HUES64 (cell line): ENCODE measurements at regions not wholly inside any gene's neighbourhood (a gene's known extent, or its start where the extent isn't known, plus 50 kb on each side); places are given as distances from the start of the nearest gene placed in this dataset.
"Not testable (repeated sequence)": the region's sequence is repeated elsewhere in the genome, so short reads cannot be mapped to it uniquely, and the experiment has no call there.

Experiments
- H3K27ac ChIP-seq: 2 replicates; pipeline ENCODE4 v1.7.0; 2013; ENCODE audit warnings: low read depth, low read length, inconsistent platforms
- H3K27me3 ChIP-seq: 2 replicates; pipeline ENCODE4 v1.6.1; 2013; ENCODE audit warnings: mild to moderate bottlenecking, low read length; ENCODE audit not compliant: insufficient read depth
- H3K36me3 ChIP-seq: 2 replicates; pipeline ENCODE4 v1.6.1; 2013; ENCODE audit warnings: mild to moderate bottlenecking, low read length; ENCODE audit not compliant: insufficient read depth
- H3K4me1 ChIP-seq: 2 replicates; pipeline ENCODE4 v1.6.1; 2013; ENCODE audit warnings: mild to moderate bottlenecking, low read length, moderate library complexity; ENCODE audit not compliant: insufficient read depth
- H3K4me3 ChIP-seq: 2 replicates; pipeline ENCODE4 v1.5.1; 2013; ENCODE audit warnings: mild to moderate bottlenecking, low read length, moderate library complexity
- H3K9ac ChIP-seq: 2 replicates; pipeline ENCODE4 v1.6.1; 2013; ENCODE audit warnings: mild to moderate bottlenecking, low read depth, low read length
- H3K9me3 ChIP-seq: 2 replicates; pipeline ENCODE4 v1.6.1; 2013; ENCODE audit warnings: low read depth, low read length; ENCODE audit not compliant: insufficient read depth
- WGBS: fragments of 150-250, 120-280 bp; methylation state at CpG from one replicate; pipeline ENCODE4 v1.1.7; 2013; ENCODE audit warnings: missing lambda C conversion rate; 5-methylcytosine and 5-hydroxymethylcytosine counted together

GRCh38 chr20:53658322-53658721, 64.7 kb upstream of the ZNF217 start:
- no peak overlapping the region for H3K27ac ChIP-seq

DNA sequence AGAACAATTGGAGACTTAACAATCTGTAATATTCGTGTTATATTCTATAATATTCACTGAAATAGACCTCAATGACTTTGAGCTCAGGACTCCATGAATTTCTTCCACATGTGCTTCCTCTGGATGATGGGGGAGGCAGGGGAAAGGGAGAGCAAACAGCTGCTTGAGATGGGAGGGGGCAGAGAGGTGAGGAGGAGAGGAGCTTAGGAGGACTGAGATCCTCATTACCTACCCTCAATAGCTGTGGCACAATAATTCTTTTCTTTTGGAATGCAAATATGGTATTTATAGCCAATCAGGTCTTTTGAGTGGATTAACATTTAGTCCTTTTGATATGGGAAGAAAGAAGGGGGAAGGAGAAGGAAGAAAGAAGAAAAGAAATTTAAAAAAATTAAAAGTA, 64.1 kb upstream of the ZNF217 start:
- no peak overlapping the region for H3K4me3 ChIP-seq
- H3K27me3 ChIP-seq = no peaks in the 10 kb centered on the region
- H3K9ac ChIP-seq = 0 out of 2 replicates have a peak overlapping the region, but pooled peaks have one; percentile 27
- no peaks in the 10 kb centered on the region for H3K9me3 ChIP-seq
- H3K4me1 ChIP-seq = peaks cover 36% of the 10 kb centered on the region
- no peak overlapping the region for H3K27ac ChIP-seq
- no CpG with 5 or more reads among the region's 1 CpG for WGBS
- H3K36me3 ChIP-seq = no peaks in the 10 kb centered on the region

More at GRCh38 chr20:53658322-53658721, 64.7 kb upstream of the ZNF217 start:
- Histone ChIP-seq H3K36me3 (no peaks in the 10 kb centered on the region), H3K4me1 (peaks cover 31% of the 10 kb centered on the region), H3K9me3 (no peaks in the 10 kb centered on the region), H3K27me3 (no peaks in the 10 kb centered on the region), H3K9ac (no peak overlapping the region), H3K4me3 (no peak overlapping the region)
- WGBS = 93% methylated on average over 5 of the region's 5 CpGs

DNA sequence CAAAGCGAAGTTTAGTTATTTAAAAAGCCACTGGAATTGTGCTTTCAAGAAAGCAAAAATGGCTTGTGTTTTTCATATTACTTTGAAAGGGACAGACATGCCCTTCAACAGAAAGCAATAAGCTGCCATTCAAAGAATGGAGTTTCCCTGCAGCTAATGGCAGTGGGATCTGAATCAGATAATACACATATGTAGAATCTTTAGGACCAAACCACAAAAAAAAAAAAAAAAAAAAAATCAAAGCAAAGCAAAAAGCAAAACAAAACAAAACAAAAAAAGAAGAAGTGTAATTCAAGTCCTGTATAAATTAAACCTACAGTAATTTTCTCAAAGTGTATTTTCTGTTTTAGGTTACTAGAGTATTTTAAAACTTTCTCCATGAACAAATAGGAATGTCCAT, 63.6 kb upstream of the ZNF217 start:
- H3K4me3 ChIP-seq = no peak overlapping the region
- no peaks in the 10 kb centered on the region for H3K36me3 ChIP-seq
- 79% methylated on average over 1 of the region's 1 CpG for WGBS
- peaks cover 37% of the 10 kb centered on the region for H3K4me1 ChIP-seq
- H3K27me3 ChIP-seq = no peaks in the 10 kb centered on the region
- no peak overlapping the region for H3K27ac ChIP-seq
- H3K9me3 ChIP-seq = no peaks in the 10 kb centered on the region
- 0 out of 2 replicates have a peak overlapping the region, but pooled peaks have one; percentile 27 for H3K9ac ChIP-seq

DNA sequence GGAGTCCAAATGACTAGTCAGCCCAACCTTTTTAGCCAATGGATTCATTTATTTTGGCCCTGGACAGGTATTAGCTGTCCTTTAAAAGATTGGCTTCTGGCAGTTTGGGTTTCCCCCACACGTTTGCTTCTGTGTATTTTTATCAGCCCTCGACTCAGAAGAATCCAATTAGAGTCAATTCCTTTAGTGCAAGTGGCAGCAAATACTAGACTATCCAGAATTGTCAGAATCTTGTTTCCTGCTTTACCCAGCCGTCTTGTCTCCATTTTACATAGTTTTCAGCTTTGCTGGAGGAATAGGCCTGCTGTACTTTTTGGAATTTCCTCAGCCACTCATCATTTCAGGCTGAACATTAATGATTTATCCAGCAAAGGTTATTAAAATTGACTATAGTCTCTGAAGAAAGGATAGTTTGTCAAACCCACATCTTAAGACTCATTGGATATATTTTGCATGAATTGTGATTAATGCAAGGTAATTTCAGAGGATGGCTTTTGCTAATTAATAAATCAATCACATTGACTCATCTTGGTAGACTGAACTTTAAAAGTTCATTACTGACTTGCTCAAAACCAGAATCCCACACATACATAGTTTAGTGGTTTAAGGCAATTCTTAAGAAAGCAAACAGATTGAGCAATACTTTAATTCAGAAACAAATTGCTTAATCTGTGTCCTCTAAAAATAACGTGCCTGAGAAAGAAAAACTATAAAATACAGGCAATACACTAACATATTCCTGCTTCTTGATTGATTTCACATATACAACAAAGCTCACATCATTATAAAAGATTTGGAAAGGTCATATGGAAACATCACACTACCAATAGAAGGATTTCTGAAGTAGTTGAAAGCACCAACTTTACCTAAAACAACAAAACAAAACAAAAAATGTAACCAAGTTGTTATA, 62.9 kb upstream of the ZNF217 start:
- no peak overlapping the region for H3K4me3 ChIP-seq
- H3K36me3 ChIP-seq = no peaks in the 10 kb centered on the region
- H3K9me3 ChIP-seq = no peaks in the 10 kb centered on the region
- H3K4me1 ChIP-seq = peaks cover 37% of the 10 kb centered on the region
- H3K27ac ChIP-seq = no peak overlapping the region
- H3K9ac ChIP-seq = no peak overlapping the region
- no peaks in the 10 kb centered on the region for H3K27me3 ChIP-seq
- 82% methylated on average over 4 of the region's 4 CpGs for WGBS

DNA sequence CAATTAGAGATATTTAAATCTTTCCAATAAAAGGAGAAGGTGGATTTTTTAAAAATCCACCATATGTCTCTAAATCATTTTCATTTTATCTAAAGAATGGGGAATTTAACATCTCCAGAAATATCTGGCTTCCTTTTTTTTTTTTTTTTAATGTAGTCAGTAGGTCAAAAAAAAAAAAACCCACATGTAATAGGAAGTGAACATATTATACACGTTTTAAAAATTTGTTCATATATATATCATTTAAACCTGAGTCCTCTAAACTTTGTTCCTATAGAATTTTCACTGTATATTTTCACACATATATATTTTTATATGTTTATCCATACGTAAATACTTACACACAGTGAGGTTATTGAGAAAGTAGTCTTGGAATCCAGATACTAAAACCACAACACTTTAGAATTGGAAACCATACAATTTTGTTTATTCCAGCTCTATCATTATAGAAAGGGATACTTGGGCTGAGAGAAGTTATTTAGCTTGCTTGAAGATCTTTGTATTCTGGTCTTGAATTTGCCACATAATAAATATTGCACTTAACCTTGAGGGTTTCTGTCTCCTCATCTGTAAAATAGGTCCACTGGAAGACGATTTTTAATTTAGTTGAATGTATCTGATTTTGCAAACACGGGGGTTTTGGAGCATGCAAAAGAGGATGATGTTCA, 62.1 kb upstream of the ZNF217 start:
- H3K9ac ChIP-seq = no peak overlapping the region
- H3K9me3 ChIP-seq = no peaks in the 10 kb centered on the region
- no peak overlapping the region for H3K27ac ChIP-seq
- no peaks in the 10 kb centered on the region for H3K36me3 ChIP-seq
- no peaks in the 10 kb centered on the region for H3K27me3 ChIP-seq
- WGBS = 88% methylated on average over 2 of the region's 4 CpGs
- H3K4me1 ChIP-seq = peaks cover 31% of the 10 kb centered on the region
- H3K4me3 ChIP-seq = no peak overlapping the region

- Histone ChIP-seq H3K4me1 (peaks cover 25% of the 10 kb centered on the region), H3K36me3 (no peaks in the 10 kb centered on the region), H3K9me3 (no peaks in the 10 kb centered on the region), H3K27ac (no peak overlapping the region), H3K27me3 (no peaks in the 10 kb centered on the region), H3K4me3 (no peak overlapping the region), H3K9ac (no peak overlapping the region)
- WGBS = 93% methylated on average over 9 of the region's 13 CpGs
Observed at GRCh38 chr20:53654932-53655624, 61.4 kb upstream of the ZNF217 start.

GRCh38 chr20:53654521-53654920, 60.9 kb upstream of the ZNF217 start:
- H3K36me3 ChIP-seq, H3K27ac ChIP-seq, H3K9me3 ChIP-seq, H3K4me3 ChIP-seq, H3K27me3 ChIP-seq, H3K9ac ChIP-seq: not testable (repeated sequence)
- 93% methylated on average over 8 of the region's 8 CpGs for WGBS
- H3K4me1 ChIP-seq = peaks cover 25% of the 10 kb centered on the region

DNA sequence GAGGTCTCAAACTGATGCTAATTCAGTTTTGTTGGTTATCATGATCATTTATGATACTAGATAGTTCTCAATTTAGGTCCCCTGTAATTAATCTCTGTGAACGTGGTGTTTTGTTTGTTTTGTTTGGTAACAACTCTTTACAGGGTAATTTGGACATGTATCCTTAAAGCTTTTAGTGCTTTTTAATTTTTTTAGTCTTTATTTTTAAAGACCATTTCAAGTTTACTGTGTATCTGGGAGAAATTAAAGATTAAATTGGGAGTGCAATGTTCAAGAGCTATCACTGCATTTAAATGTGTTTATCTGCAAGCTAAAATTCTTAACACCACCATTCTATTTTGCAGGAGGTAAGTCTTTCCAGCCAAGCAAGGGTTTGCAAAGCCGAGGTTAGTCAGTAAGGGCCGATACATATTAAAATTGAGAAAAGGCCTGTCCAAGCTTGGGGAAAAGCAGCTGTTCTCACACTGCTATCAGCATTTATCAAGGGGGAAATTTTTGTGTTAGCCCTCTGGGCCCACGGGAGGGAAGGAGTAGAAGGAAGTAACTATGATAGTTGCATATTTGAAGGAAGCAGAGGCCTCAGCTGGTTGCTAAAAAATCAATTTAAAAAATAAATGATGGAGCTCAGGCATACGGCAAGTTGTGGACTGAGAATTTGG, 59.3 kb upstream of the ZNF217 start:
- no peak overlapping the region for H3K4me3 ChIP-seq
- no peaks in the 10 kb centered on the region for H3K9me3 ChIP-seq
- WGBS = 71% methylated on average over 5 of the region's 5 CpGs
- no peaks in the 10 kb centered on the region for H3K36me3 ChIP-seq
- H3K27me3 ChIP-seq = no peaks in the 10 kb centered on the region
- peaks cover 17% of the 10 kb centered on the region for H3K4me1 ChIP-seq
- H3K27ac ChIP-seq = no peak overlapping the region
- no peak overlapping the region for H3K9ac ChIP-seq

- H3K27ac ChIP-seq = no peak overlapping the region
- H3K4me1 ChIP-seq = peaks cover 10% of the 10 kb centered on the region
- no peak overlapping the region for H3K4me3 ChIP-seq
- 87% methylated on average over 7 of the region's 7 CpGs for WGBS
- H3K9me3 ChIP-seq = no peaks in the 10 kb centered on the region
- H3K36me3 ChIP-seq = no peaks in the 10 kb centered on the region
- no peaks in the 10 kb centered on the region for H3K27me3 ChIP-seq
- H3K9ac ChIP-seq = no peak overlapping the region
Observed at GRCh38 chr20:53652090-53652858, 58.6 kb upstream of the ZNF217 start.

- not testable (repeated sequence) for H3K4me1 ChIP-seq, H3K36me3 ChIP-seq, H3K4me3 ChIP-seq, H3K27ac ChIP-seq, H3K9ac ChIP-seq, H3K9me3 ChIP-seq, H3K27me3 ChIP-seq
- 95% methylated on average over 10 of the region's 10 CpGs for WGBS
Observed at GRCh38 chr20:53649493-53649892, 55.9 kb upstream of the ZNF217 start.
